Osteocyte (in vitro differentiated cells): ENCODE measurements at regions not wholly inside any gene's neighbourhood (a gene's known extent, or its start where the extent isn't known, plus 50 kb on each side); places are given as distances from the start of the nearest gene placed in this dataset.
A peak's percentile ranks its signal among the peaks of the same experiment; 100 is the strongest.

Experiments
- DNase-seq: peaks from one replicate; pipeline ENCODE4 v3.0.0; 2021; ENCODE audit warnings: mixed read lengths; ENCODE audit not compliant: unreplicated experiment; ENCODE audit errors: extremely low spot score
- H3K27ac Mint-ChIP-seq: one replicate; pipeline ENCODE4 v1.8.0; 2021; ENCODE audit warnings: mild to moderate bottlenecking, mixed read lengths; ENCODE audit not compliant: unreplicated experiment
- H3K27me3 Mint-ChIP-seq: one replicate; pipeline ENCODE4 v1.8.0; 2021; ENCODE audit warnings: mixed read lengths; ENCODE audit not compliant: unreplicated experiment
- H3K36me3 Mint-ChIP-seq: one replicate; pipeline ENCODE4 v1.8.0; 2021; ENCODE audit warnings: mixed read lengths; ENCODE audit not compliant: unreplicated experiment
- H3K4me1 Mint-ChIP-seq: one replicate; pipeline ENCODE4 v1.8.0; 2021; ENCODE audit warnings: mixed read lengths; ENCODE audit not compliant: unreplicated experiment
- H3K4me3 Mint-ChIP-seq: one replicate; pipeline ENCODE4 v1.8.0; 2021; ENCODE audit warnings: mild to moderate bottlenecking, moderate library complexity, mixed read lengths; ENCODE audit not compliant: unreplicated experiment
- H3K9me3 Mint-ChIP-seq: one replicate; pipeline ENCODE4 v1.8.0; 2021; ENCODE audit warnings: mixed read lengths; ENCODE audit not compliant: unreplicated experiment
- CTCF ChIP-seq: fragments of 200-600 bp; sonication (generic); IDR thresholded peaks from 2 replicates; pipeline ENCODE4 v1.5.0; 2021; ENCODE audit warnings: antibody characterized with exemption, mild to moderate bottlenecking, moderate library complexity

- Mint-ChIP-seq H3K36me3 (no peaks in the 10 kb centered on the region), H3K27ac (no peak overlapping the region), H3K4me1 (peaks cover 30% of the 10 kb centered on the region), H3K27me3 (no peaks in the 10 kb centered on the region), H3K4me3 (no peak overlapping the region), H3K9me3 (no peaks in the 10 kb centered on the region)
- no peak for DNase-seq
- no peak for TF ChIP-seq CTCF
These were observed 131.9 kb upstream of the SGK1 start for GRCh38 chr6:134449781-134450180.

GRCh38 chr6:134449004-134449403 is 131.1 kb upstream of the SGK1 start:
- Mint-ChIP-seq H3K36me3 (no peaks in the 10 kb centered on the region), H3K4me3 (no peak overlapping the region), H3K27me3 (no peaks in the 10 kb centered on the region), H3K9me3 (no peaks in the 10 kb centered on the region), H3K4me1 (peaks cover 26% of the 10 kb centered on the region), H3K27ac (peak overlapping the region; percentile 23)
- DNase-seq: no peak
- no peak for TF ChIP-seq CTCF

GRCh38 chr6:134447883-134448387 is 130.0 kb upstream of the SGK1 start:
- Mint-ChIP-seq H3K9me3 (no peaks in the 10 kb centered on the region), H3K27ac (peak overlapping the region; percentile 75), H3K36me3 (no peaks in the 10 kb centered on the region), H3K27me3 (no peaks in the 10 kb centered on the region), H3K4me1 (peaks cover 23% of the 10 kb centered on the region), H3K4me3 (no peak overlapping the region)
- TF ChIP-seq CTCF: no peak
- DNase-seq: no peak

GRCh38 chr6:134447423-134447822 is 129.5 kb upstream of the SGK1 start:
- Mint-ChIP-seq H3K9me3 (no peaks in the 10 kb centered on the region), H3K27me3 (no peaks in the 10 kb centered on the region), H3K4me1 (peaks cover 23% of the 10 kb centered on the region), H3K36me3 (no peaks in the 10 kb centered on the region), H3K4me3 (no peak overlapping the region), H3K27ac (peak overlapping the region; percentile 75)
- DNase-seq: no peak
- no peak for TF ChIP-seq CTCF

- no peaks in the 10 kb centered on the region for H3K9me3 Mint-ChIP-seq
- no peak overlapping the region for H3K4me3 Mint-ChIP-seq
- DNase-seq: no peak
- TF ChIP-seq CTCF: no peak
- H3K27ac Mint-ChIP-seq: peak overlapping the region; percentile 31
- peaks cover 23% of the 10 kb centered on the region for H3K4me1 Mint-ChIP-seq
- H3K36me3 Mint-ChIP-seq: no peaks in the 10 kb centered on the region
- H3K27me3 Mint-ChIP-seq: no peaks in the 10 kb centered on the region
These were observed 129.0 kb upstream of the SGK1 start for GRCh38 chr6:134446896-134447295.
